ENCODE measurements at regions not wholly inside any gene's neighbourhood (a gene's known extent, or its start where the extent isn't known, plus 50 kb on each side); places are given as distances from the start of the nearest gene placed in this dataset.

DNA sequence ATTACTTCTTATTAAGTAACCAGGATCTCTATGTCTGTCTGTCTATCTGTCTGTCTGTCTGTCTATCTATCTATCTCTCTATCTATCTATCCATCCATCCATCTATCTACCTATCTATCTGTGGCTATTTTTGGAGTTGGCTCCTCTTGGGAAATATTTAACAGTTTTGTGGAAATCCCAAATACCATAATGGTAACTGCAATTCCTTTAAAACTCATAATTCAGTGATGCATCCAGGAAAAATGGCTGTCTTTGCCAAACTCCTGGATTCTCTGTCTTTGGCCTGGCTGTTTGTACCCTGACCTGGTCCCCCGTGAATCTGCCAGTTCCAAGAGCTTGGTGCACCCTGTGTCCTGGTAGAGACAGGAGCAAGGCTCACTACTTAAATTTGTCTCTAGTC lies 197.0 kb downstream of the PCSK1 start (continued):
- TF ChIP-seq RNF2 (IDR thresholded peaks at IDR 0.05; ENCODE audit: borderline replicate concordance, low read depth, low read length, missing control alignments, poor library complexity, severe bottlenecking) = no peak

Measured in H1 (cell line).